K562 (cell line): ENCODE measurements at regions not wholly inside any gene's neighbourhood (a gene's known extent, or its start where the extent isn't known, plus 50 kb on each side); places are given as distances from the start of the nearest gene placed in this dataset.
A peak's percentile ranks its signal among the peaks of the same experiment; 100 is the strongest.

Experiments
- BCOR ChIP-seq: fragments of 450-650 bp; IDR thresholded peaks from 2 replicates; pipeline ENCODE4 v1.6.1; 2016
- BMI1 ChIP-seq: fragments of 150-350 bp; IDR thresholded peaks from 2 replicates; pipeline ENCODE4 v1.6.1; 2014; ENCODE audit warnings: low read length
- CSDE1 ChIP-seq, 2 experiments: fragments of 450-650 bp; IDR thresholded peaks; 2 replicates each; pipeline ENCODE4 v1.6.1; 2016; ENCODE audit warnings: mild to moderate bottlenecking in 1 of 2
- EHMT2 ChIP-seq: fragments of 450-650 bp; IDR thresholded peaks from 2 replicates; pipeline ENCODE4 v1.6.1; 2018; ENCODE audit warnings: antibody characterized with exemption
- ERF ChIP-seq: fragments of 450-650 bp; formaldehyde crosslinking; IDR thresholded peaks from 2 replicates; pipeline ENCODE4 v1.4.0; 2020; ENCODE audit warnings: mild to moderate bottlenecking, mixed read lengths
- GTF2F1 ChIP-seq: IDR thresholded peaks from 2 replicates; pipeline ENCODE4 v1.6.1; 2011; ENCODE audit warnings: low read depth, low read length, improper control_type of control experiment
- HNRNPK ChIP-seq: fragments of 200-400 bp; formaldehyde crosslinking; IDR thresholded peaks from one replicate; pipeline ENCODE4 v1.6.1; 2018; ENCODE audit warnings: mild to moderate bottlenecking, low read depth, low read length; ENCODE audit not compliant: poor library complexity, severe bottlenecking
- ILK ChIP-seq: fragments of 450-650 bp; IDR thresholded peaks from 2 replicates; pipeline ENCODE4 v1.6.1; 2016; ENCODE audit warnings: missing genetic modification characterization, low read depth, mild to moderate bottlenecking, missing compliant biosample characterization, moderate library complexity, borderline replicate concordance
- MLX ChIP-seq, 2 experiments: fragments of 450-650 bp in 1 of 2; sonication (generic) in 1 of 2; formaldehyde crosslinking; conservative IDR thresholded peaks; 2 replicates each; pipeline versions ENCODE4 v1.4.0 to v1.8.1; 2020 to 2022; ENCODE audit warnings: mild to moderate bottlenecking in 1 of 2, missing genetic modification reagents in 1 of 2
- MXI1 ChIP-seq: IDR thresholded peaks from 2 replicates; pipeline ENCODE4 v1.6.1; 2011; ENCODE audit warnings: low read depth, mild to moderate bottlenecking, improper control_type of control experiment, low read length
- NCOA1 ChIP-seq: fragments of 450-650 bp; IDR thresholded peaks from 2 replicates; pipeline ENCODE4 v1.6.1; 2016; ENCODE audit warnings: low read depth
- RBM22 ChIP-seq: fragments of 200-400 bp; formaldehyde crosslinking; IDR thresholded peaks from 2 replicates; pipeline ENCODE4 v1.6.1; 2018; ENCODE audit warnings: low read length, low read depth; ENCODE audit not compliant: poor library complexity, severe bottlenecking
- RBM34 ChIP-seq: fragments of 200-400 bp; formaldehyde crosslinking; IDR thresholded peaks from 2 replicates; pipeline ENCODE4 v1.6.1; 2018; ENCODE audit warnings: low read length, borderline replicate concordance; ENCODE audit not compliant: insufficient read depth
- TCFL5 ChIP-seq: fragments of 250-450 bp; sonication (Bioruptor Pico); conservative IDR thresholded peaks from 2 replicates; pipeline ENCODE4 v1.6.1; 2021; ENCODE audit warnings: mild to moderate bottlenecking, moderate library complexity, matching md5 sums
- TSC22D4 ChIP-seq: fragments of 450-650 bp; IDR thresholded peaks from 2 replicates; pipeline ENCODE4 v1.6.1; 2016; ENCODE audit warnings: missing genetic modification characterization, missing biosample characterization, control low read depth
- ZBTB2 ChIP-seq: fragments of 450-650 bp; IDR thresholded peaks from 2 replicates; pipeline ENCODE4 v1.6.1; 2016; ENCODE audit warnings: antibody characterized with exemption
- ZNF23 ChIP-seq: fragments of 250-450 bp; sonication (Bioruptor Pico); IDR thresholded peaks from 2 replicates; pipeline ENCODE4 v1.4.0; 2020; ENCODE audit warnings: mild to moderate bottlenecking
- ZNF592 ChIP-seq: fragments of 450-650 bp; IDR thresholded peaks from 2 replicates; pipeline ENCODE4 v1.6.1; 2017; ENCODE audit warnings: antibody characterized with exemption, mild to moderate bottlenecking
- ZNF740 ChIP-seq, 3 experiments: fragments of 200-800 bp in 1 of 3; sonication (Bioruptor generic) in 1 of 3; sonication (generic) in 1 of 3; formaldehyde crosslinking in 1 of 3; IDR thresholded peaks; 2 replicates each; pipeline versions ENCODE4 v1.6.1 to v1.8.0; 2016 to 2022; ENCODE audit warnings: mild to moderate bottlenecking in 2 of 3, missing compliant biosample characterization in 2 of 3, missing genetic modification characterization in 2 of 3, missing genetic modification reagents in 1 of 3

- TF ChIP-seq ZBTB2 (no peak), GTF2F1 (no peak), CSDE1 (IDR thresholded peaks at IDR 0.05) (no peak), ZNF740 (CRISPR knock-in tag; IDR thresholded peaks at IDR 0.05) (no peak), ZNF740 (tag; IDR thresholded peaks at IDR 0.05) (peak in 1 of 2 experiments; percentile 57; a peak in 1 of 4 replicates), BMI1 (no peak), BCOR (no peak), MXI1 (no peak), HNRNPK (no peak), RBM34 (no peak), ILK (no peak), ZNF23 (CRISPR knock-in tag) (no peak), RBM22 (no peak), TSC22D4 (tag) (no peak), ZNF592 (peak; percentile 97), TCFL5 (CRISPR knock-in tag) (peak; percentile 28; the same call in 1 of the 2 replicates), EHMT2 (no peak; the same call in 1 of the 2 replicates), MLX (CRISPR knock-in tag; conservative IDR thresholded peaks at IDR 0.05) (no peak), NCOA1 (no peak), ERF (CRISPR knock-in tag) (peak; percentile 80; the same call in 1 of the 2 replicates)
Observed at GRCh38 chr6:146915671-146916127, 288.5 kb upstream of the STXBP5 start (continued).
